Stimulated activated CD8-positive, alpha-beta memory T cell treated with anti-CD3 and anti-CD28 coated beads, Interleukin-15, amount 100 ng/mL, for 4 hours (primary cell): ENCODE measurements at regions not wholly inside any gene's neighbourhood (a gene's known extent, or its start where the extent isn't known, plus 50 kb on each side); places are given as distances from the start of the nearest gene placed in this dataset.

Experiments used
- DNase-seq, 2 donors: peaks; one replicate each; pipeline ENCODE4 v3.0.0-alpha.2; 2020; ENCODE audit warnings: low read depth in 2 of 2

GRCh38 chr10:130370721-130371120 lies 234.5 kb downstream of the GLRX3 start:
- DNase-seq, result no peak

GRCh38 chr10:130371156-130371555 lies 235.0 kb downstream of the GLRX3 start:
- no peak for DNase-seq

GRCh38 chr10:130371666-130372065 lies 235.5 kb downstream of the GLRX3 start:
- DNase-seq, result no peak

GRCh38 chr10:130372222-130372621 lies 236.0 kb downstream of the GLRX3 start:
- no peak for DNase-seq

GRCh38 chr10:130372866-130373265 lies 236.7 kb downstream of the GLRX3 start:
- DNase-seq, result no peak

- no peak for DNase-seq
Observed at GRCh38 chr10:130377986-130378540, 241.9 kb downstream of the GLRX3 start.

- no peak for DNase-seq
Observed at GRCh38 chr10:130378556-130379400, 242.6 kb downstream of the GLRX3 start.

- DNase-seq, result no peak
Observed at GRCh38 chr10:130380056-130380455, 243.9 kb downstream of the GLRX3 start.

- DNase-seq, result no peak
Observed at GRCh38 chr10:130382031-130382430, 245.8 kb downstream of the GLRX3 start.

- no peak for DNase-seq
Observed at GRCh38 chr10:130387936-130388580, 251.9 kb downstream of the GLRX3 start.

- no peak for DNase-seq
Observed at GRCh38 chr10:130388746-130389145, 252.6 kb downstream of the GLRX3 start.

- DNase-seq, result no peak
Observed at GRCh38 chr10:130389906-130390305, 253.7 kb downstream of the GLRX3 start.

- no peak for DNase-seq
Observed at GRCh38 chr10:130392031-130392430, 255.8 kb downstream of the GLRX3 start.

- no peak for DNase-seq
Observed at GRCh38 chr10:130393342-130393741, 257.2 kb downstream of the GLRX3 start.

- DNase-seq, result no peak
Observed at GRCh38 chr10:130394832-130395231, 258.6 kb downstream of the GLRX3 start.

- no peak for DNase-seq
Observed at GRCh38 chr10:130395248-130395936, 259.2 kb downstream of the GLRX3 start.

GRCh38 chr10:130396044-130396443 lies 259.9 kb downstream of the GLRX3 start:
- DNase-seq, result no peak

GRCh38 chr10:130398090-130398994 lies 262.2 kb downstream of the GLRX3 start:
- no peak for DNase-seq

- no peak for DNase-seq
Observed at GRCh38 chr10:130399425-130399950, 263.3 kb downstream of the GLRX3 start.

GRCh38 chr10:130400890-130401289 lies 264.7 kb downstream of the GLRX3 start:
- no peak for DNase-seq
